ENCODE measurements at regions not wholly inside any gene's neighbourhood (a gene's known extent, or its start where the extent isn't known, plus 50 kb on each side); places are given as distances from the start of the nearest gene placed in this dataset.
"Not testable (repeated sequence)": the region's sequence is repeated elsewhere in the genome, so short reads cannot be mapped to it uniquely, and the experiment has no call there.

DNA sequence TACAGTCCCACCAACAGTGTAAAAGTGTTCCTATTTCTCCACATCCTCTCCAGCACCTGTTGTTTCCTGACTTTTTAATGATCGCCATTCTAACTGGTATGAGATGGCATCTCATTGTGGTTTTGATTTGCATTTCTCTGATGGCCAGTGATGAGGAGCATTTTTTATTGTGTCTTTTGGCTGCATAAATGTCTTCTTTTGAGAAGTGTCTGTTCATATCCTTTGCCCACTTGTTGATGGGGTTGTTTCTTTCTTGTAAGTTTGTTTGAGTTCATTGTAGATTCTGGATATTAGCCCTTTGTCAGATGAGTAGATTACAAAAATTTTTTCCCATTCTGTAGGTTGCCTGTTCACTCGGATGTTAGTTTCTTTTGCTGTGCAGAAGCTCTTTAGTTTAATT lies 218.9 kb downstream of the SPANXN4 start:
- H4K20me1 ChIP-seq (replicated peaks; ENCODE audit: insufficient read depth); H3K79me2 ChIP-seq (replicated peaks; ENCODE audit: insufficient read depth); H3K4me1 Mint-ChIP-seq; H3K4me1 ChIP-seq (ENCODE audit: insufficient read depth); H3K4me3 ChIP-seq; H3K27me3 ChIP-seq (ENCODE audit: insufficient read depth); ATAC-seq; H3K27me3 Mint-ChIP-seq (ENCODE audit: insufficient read depth, low read depth, poor library complexity); H3K36me3 ChIP-seq (ENCODE audit: insufficient read depth); DNase-seq (ENCODE audit: low spot score); H3K36me3 Mint-ChIP-seq (ENCODE audit: low read depth); H3F3A ChIP-seq (replicated peaks; ENCODE audit: low read depth); H3K4me3 Mint-ChIP-seq; H3K27ac Mint-ChIP-seq; H3K4me2 ChIP-seq; H3K27ac ChIP-seq (ENCODE audit: low read depth); H2AFZ ChIP-seq; H3K9me2 ChIP-seq (ENCODE audit: insufficient read depth); H3K9me3 Mint-ChIP-seq: not testable (repeated sequence)

DNA sequence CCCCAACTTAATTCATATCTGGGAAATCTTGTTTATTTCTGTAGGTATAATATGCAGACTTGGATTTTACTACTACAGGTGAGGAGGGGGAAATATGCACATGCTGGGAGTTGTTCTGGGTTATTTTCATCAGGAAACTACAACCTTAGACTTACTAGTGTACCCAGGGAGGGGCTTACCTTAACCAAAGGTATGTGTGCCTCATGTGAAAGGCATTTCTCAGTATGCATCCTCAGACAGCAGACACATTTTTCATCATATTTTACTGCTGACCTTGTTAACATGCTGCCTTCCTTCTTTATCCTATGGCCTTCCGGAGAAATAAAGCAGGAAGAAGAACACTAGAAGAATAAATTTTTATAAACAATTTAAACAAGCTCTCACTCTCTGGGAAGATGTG lies 214.9 kb downstream of the SPANXN4 start:
- peaks cover 3% of the 10 kb centered on the region; the same call in 2 of the 3 replicates for H3K9me3 Mint-ChIP-seq
- TF ChIP-seq, protein P1, sequence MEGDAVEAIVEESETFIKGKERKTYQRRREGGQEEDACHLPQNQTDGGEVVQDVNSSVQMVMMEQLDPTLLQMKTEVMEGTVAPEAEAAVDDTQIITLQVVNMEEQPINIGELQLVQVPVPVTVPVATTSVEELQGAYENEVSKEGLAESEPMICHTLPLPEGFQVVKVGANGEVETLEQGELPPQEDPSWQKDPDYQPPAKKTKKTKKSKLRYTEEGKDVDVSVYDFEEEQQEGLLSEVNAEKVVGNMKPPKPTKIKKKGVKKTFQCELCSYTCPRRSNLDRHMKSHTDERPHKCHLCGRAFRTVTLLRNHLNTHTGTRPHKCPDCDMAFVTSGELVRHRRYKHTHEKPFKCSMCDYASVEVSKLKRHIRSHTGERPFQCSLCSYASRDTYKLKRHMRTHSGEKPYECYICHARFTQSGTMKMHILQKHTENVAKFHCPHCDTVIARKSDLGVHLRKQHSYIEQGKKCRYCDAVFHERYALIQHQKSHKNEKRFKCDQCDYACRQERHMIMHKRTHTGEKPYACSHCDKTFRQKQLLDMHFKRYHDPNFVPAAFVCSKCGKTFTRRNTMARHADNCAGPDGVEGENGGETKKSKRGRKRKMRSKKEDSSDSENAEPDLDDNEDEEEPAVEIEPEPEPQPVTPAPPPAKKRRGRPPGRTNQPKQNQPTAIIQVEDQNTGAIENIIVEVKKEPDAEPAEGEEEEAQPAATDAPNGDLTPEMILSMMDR (conservative IDR thresholded peaks at IDR 0.05; ENCODE audit: low read depth in 2 of 2), result no peak
- no peaks in the 10 kb centered on the region for H3K9me2 ChIP-seq (ENCODE audit: insufficient read depth)
- no peak overlapping the region for H3K4me3 Mint-ChIP-seq
- H3K27me3 Mint-ChIP-seq (ENCODE audit: insufficient read depth, low read depth, poor library complexity), result no peaks in the 10 kb centered on the region
- no peaks in the 10 kb centered on the region for H3K79me2 ChIP-seq (replicated peaks; ENCODE audit: insufficient read depth)
- H3K4me1 Mint-ChIP-seq, result no peaks in the 10 kb centered on the region
- DNase-seq (ENCODE audit: low spot score), result no peak
- no peak for ATAC-seq
- H4K20me1 ChIP-seq (replicated peaks; ENCODE audit: insufficient read depth), result no peaks in the 10 kb centered on the region
- H3K36me3 ChIP-seq (ENCODE audit: insufficient read depth), result no peaks in the 10 kb centered on the region
- H3K27ac ChIP-seq (ENCODE audit: low read depth), result no peak overlapping the region
- H3K27me3 ChIP-seq (ENCODE audit: insufficient read depth), result no peaks in the 10 kb centered on the region
- H2AFZ ChIP-seq, result no peak overlapping the region
- H3K4me1 ChIP-seq (ENCODE audit: insufficient read depth), result no peaks in the 10 kb centered on the region
- no peak overlapping the region for H3K27ac Mint-ChIP-seq
- H3K4me3 ChIP-seq, result no peak overlapping the region
- no peak overlapping the region for H3K4me2 ChIP-seq
- no peaks in the 10 kb centered on the region; the same call in 2 of the 3 replicates for H3K36me3 Mint-ChIP-seq (ENCODE audit: low read depth)
- no peaks in the 10 kb centered on the region for H3F3A ChIP-seq (replicated peaks; ENCODE audit: low read depth)

DNA sequence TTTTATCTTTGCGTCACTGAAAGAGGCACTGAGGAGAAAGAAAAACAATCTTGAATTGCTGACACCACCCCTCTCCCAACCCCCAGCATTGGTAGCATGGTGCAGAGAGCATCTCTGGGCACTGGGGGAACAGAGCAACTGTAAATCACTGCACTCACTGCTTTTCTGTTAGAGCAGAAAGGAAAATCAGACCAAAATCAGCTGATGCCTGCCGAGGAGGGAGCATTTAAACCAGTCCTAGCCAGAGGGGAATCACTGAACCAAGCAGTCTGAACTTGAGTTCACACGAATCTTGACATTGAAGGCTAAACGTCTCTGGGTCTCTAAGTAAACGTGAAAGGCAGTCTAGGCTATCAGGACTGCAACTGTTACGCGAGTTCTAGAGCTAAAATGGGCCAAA lies 205.8 kb downstream of the SPANXN4 start:
- Histone ChIP-seq H3K4me2 (no peak overlapping the region), H2AFZ (no peak overlapping the region), H3F3A (replicated peaks; ENCODE audit: low read depth) (no peaks in the 10 kb centered on the region), H3K27ac (ENCODE audit: low read depth) (no peak overlapping the region), H3K4me3 (no peak overlapping the region), H3K9me2 (ENCODE audit: insufficient read depth) (no peaks in the 10 kb centered on the region), H3K4me1 (ENCODE audit: insufficient read depth) (no peaks in the 10 kb centered on the region), H3K79me2 (replicated peaks; ENCODE audit: insufficient read depth) (no peaks in the 10 kb centered on the region), H3K36me3 (ENCODE audit: insufficient read depth) (no peaks in the 10 kb centered on the region), H4K20me1 (replicated peaks; ENCODE audit: insufficient read depth) (no peaks in the 10 kb centered on the region), H3K27me3 (ENCODE audit: insufficient read depth) (no peaks in the 10 kb centered on the region)
- TF ChIP-seq, protein P1 (conservative IDR thresholded peaks at IDR 0.05; ENCODE audit: low read depth in 2 of 2), result no peak
- no peak overlapping the region for H3K27ac Mint-ChIP-seq
- no peak for DNase-seq (ENCODE audit: low spot score)
- H3K36me3 Mint-ChIP-seq (ENCODE audit: low read depth), result no peaks in the 10 kb centered on the region
- H3K4me3 Mint-ChIP-seq, result no peak overlapping the region
- no peaks in the 10 kb centered on the region for H3K27me3 Mint-ChIP-seq (ENCODE audit: insufficient read depth, low read depth, poor library complexity)
- no peaks in the 10 kb centered on the region for H3K4me1 Mint-ChIP-seq
- H3K9me3 Mint-ChIP-seq, result peaks cover 11% of the 10 kb centered on the region; the same call in 2 of the 3 replicates
- no peak for ATAC-seq

DNA sequence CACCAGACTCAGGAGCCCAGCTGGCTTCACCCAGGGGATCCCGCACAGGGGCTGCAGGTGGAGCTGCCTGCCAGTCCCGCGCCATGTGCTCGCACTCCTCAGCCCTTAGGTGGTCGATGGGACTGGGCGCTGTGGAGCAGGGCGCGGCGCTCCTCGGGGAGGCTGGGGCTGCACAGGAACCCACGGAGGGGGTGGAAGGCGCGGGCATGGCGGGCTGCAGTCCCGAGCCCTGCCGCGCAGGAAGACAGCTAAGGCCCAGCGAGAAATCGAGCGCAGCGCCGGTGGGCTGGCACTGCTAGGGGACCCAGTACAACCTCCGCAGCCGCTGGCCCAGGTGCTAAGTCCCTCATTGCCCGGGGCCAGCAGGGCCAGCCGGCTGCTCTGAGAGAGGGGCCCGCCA lies 202.9 kb downstream of the SPANXN4 start:
- not testable (repeated sequence) for H3K36me3 Mint-ChIP-seq (ENCODE audit: low read depth); H3K27ac ChIP-seq (ENCODE audit: low read depth); ATAC-seq; H3F3A ChIP-seq (replicated peaks; ENCODE audit: low read depth); H3K9me2 ChIP-seq (ENCODE audit: insufficient read depth); H3K4me3 Mint-ChIP-seq; DNase-seq (ENCODE audit: low spot score); H3K27me3 ChIP-seq (ENCODE audit: insufficient read depth); H3K36me3 ChIP-seq (ENCODE audit: insufficient read depth); H3K27ac Mint-ChIP-seq; H3K4me1 Mint-ChIP-seq; H2AFZ ChIP-seq; H3K4me1 ChIP-seq (ENCODE audit: insufficient read depth); H4K20me1 ChIP-seq (replicated peaks; ENCODE audit: insufficient read depth); H3K79me2 ChIP-seq (replicated peaks; ENCODE audit: insufficient read depth); H3K4me3 ChIP-seq; H3K4me2 ChIP-seq; H3K27me3 Mint-ChIP-seq (ENCODE audit: insufficient read depth, low read depth, poor library complexity)
- H3K9me3 Mint-ChIP-seq, result peaks cover 11% of the 10 kb centered on the region

Measured in GM23338 (cell line).